SU-DHL-6 (cell line): ENCODE measurements at regions not wholly inside any gene's neighbourhood (a gene's known extent, or its start where the extent isn't known, plus 50 kb on each side); places are given as distances from the start of the nearest gene placed in this dataset.

Experiments used
- H2AFZ ChIP-seq: fragments of 200-600 bp; sonication (generic); 2 replicates; pipeline ENCODE4 v1.6.1; 2014; ENCODE audit warnings: low read depth, mild to moderate bottlenecking, moderate library complexity, mixed read lengths, antibody characterized with exemption, low read length; ENCODE audit not compliant: severe bottlenecking
- H3F3A ChIP-seq: fragments of 200-600 bp; shearing (Covaris generic); 2 replicates; pipeline ENCODE4 v1.6.0; 2016; ENCODE audit warnings: antibody characterized with exemption, mild to moderate bottlenecking; ENCODE audit not compliant: insufficient read depth
- H3K27ac ChIP-seq: fragments of 200-600 bp; sonication (generic); 2 replicates; pipeline ENCODE4 v1.5.1; 2016; ENCODE audit warnings: low read depth, mild to moderate bottlenecking, low read length, moderate library complexity, mixed read lengths
- H3K27me3 ChIP-seq: fragments of 200-600 bp; sonication (generic), shearing (Covaris generic); 2 replicates; pipeline ENCODE4 v1.6.0; 2014; ENCODE audit warnings: mild to moderate bottlenecking, low read length
- H3K36me3 ChIP-seq: fragments of 200-600 bp; sonication (generic); 2 replicates; pipeline ENCODE4 v1.6.1; 2014; ENCODE audit warnings: mild to moderate bottlenecking, low read length, mixed read lengths
- H3K4me2 ChIP-seq: fragments of 300-600, 200-600 bp; shearing (Covaris generic), sonication (generic); 2 replicates; pipeline ENCODE4 v1.6.0; 2014; ENCODE audit warnings: low read length, low read depth, mild to moderate bottlenecking; ENCODE audit not compliant: poor library complexity, severe bottlenecking
- H3K4me3 ChIP-seq: fragments of 200-600 bp; sonication (generic); 2 replicates; pipeline ENCODE4 v1.5.1; 2014; ENCODE audit warnings: antibody characterized with exemption, low read length, mild to moderate bottlenecking, mixed read lengths; ENCODE audit not compliant: insufficient read depth, poor library complexity, severe bottlenecking
- H3K79me2 ChIP-seq: fragments of 200-600 bp; sonication (generic); 2 replicates; pipeline ENCODE4 v1.6.1; 2014; ENCODE audit warnings: mild to moderate bottlenecking, low read length, moderate library complexity; ENCODE audit not compliant: insufficient read depth
- H3K9ac ChIP-seq: fragments of 200-600 bp; sonication (generic); 2 replicates; pipeline ENCODE4 v1.7.0; 2014; ENCODE audit warnings: mild to moderate bottlenecking, low read length
- H3K9me2 ChIP-seq: fragments of 200-600 bp; sonication (generic); replicated peaks from 2 replicates; pipeline ENCODE4 v1.6.1; 2014; ENCODE audit warnings: low read length; ENCODE audit not compliant: insufficient read depth
- H3K9me3 ChIP-seq: fragments of 200-600 bp; sonication (generic); 2 replicates; pipeline ENCODE4 v1.6.1; 2014; ENCODE audit warnings: low read length, mixed read lengths; ENCODE audit not compliant: insufficient read depth
- H4K20me1 ChIP-seq: fragments of 200-600 bp; sonication (generic); 2 replicates; pipeline ENCODE4 v1.6.1; 2014; ENCODE audit warnings: low read depth, mild to moderate bottlenecking, antibody characterized with exemption, low read length, moderate library complexity, mixed read lengths
- EZH2phosphoT487 ChIP-seq: fragments of 200-600 bp; sonication (generic), shearing (Covaris generic); conservative IDR thresholded peaks from 2 replicates; pipeline ENCODE4 v1.6.1; 2018; ENCODE audit warnings: mild to moderate bottlenecking, antibody characterized with exemption, low read length, moderate library complexity, mixed read lengths
- TF ChIP-seq, protein P1 (sequence below): fragments of 200-600 bp; sonication (generic); IDR thresholded peaks from one replicate; pipeline ENCODE4 v1.5.1; 2017; ENCODE audit warnings: antibody characterized with exemption, mild to moderate bottlenecking, low read length, moderate library complexity; ENCODE audit not compliant: insufficient read depth, poor library complexity, severe bottlenecking

DNA sequence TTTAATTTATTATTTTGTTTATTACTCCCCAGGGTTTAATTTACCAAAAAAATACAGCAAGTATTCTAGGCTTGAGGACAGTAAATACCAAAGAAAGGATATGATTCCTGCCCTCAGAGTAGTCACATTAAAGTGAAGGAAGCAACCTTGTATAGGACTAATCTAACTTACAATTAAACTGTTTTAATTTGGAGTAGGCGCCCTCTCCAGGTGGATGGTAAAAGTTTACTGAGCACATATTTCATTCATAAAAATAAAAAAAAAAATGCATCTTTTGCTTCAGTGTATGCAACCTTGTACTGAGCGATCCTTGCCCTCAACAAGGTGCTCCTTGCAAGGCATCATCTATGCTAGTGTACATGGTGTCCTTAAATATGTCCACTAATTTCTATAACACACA lies 72.0 kb upstream of the MAGEB16 start:
- no peaks in the 10 kb centered on the region for H3K9me3 ChIP-seq
- H3K9ac ChIP-seq, result no peak overlapping the region
- no peaks in the 10 kb centered on the region for H3K79me2 ChIP-seq
- H3K4me3 ChIP-seq, result no peak overlapping the region
- H2AFZ ChIP-seq, result no peak overlapping the region
- no peaks in the 10 kb centered on the region for H3K27me3 ChIP-seq
- H3K36me3 ChIP-seq, result no peaks in the 10 kb centered on the region
- TF ChIP-seq EZH2phosphoT487, result no peak
- TF ChIP-seq, protein P1, sequence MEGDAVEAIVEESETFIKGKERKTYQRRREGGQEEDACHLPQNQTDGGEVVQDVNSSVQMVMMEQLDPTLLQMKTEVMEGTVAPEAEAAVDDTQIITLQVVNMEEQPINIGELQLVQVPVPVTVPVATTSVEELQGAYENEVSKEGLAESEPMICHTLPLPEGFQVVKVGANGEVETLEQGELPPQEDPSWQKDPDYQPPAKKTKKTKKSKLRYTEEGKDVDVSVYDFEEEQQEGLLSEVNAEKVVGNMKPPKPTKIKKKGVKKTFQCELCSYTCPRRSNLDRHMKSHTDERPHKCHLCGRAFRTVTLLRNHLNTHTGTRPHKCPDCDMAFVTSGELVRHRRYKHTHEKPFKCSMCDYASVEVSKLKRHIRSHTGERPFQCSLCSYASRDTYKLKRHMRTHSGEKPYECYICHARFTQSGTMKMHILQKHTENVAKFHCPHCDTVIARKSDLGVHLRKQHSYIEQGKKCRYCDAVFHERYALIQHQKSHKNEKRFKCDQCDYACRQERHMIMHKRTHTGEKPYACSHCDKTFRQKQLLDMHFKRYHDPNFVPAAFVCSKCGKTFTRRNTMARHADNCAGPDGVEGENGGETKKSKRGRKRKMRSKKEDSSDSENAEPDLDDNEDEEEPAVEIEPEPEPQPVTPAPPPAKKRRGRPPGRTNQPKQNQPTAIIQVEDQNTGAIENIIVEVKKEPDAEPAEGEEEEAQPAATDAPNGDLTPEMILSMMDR, result no peak
- no peaks in the 10 kb centered on the region for H4K20me1 ChIP-seq
- no peaks in the 10 kb centered on the region for H3K9me2 ChIP-seq
- no peak overlapping the region for H3K27ac ChIP-seq
- no peak overlapping the region for H3K4me2 ChIP-seq
- H3F3A ChIP-seq, result no peaks in the 10 kb centered on the region

DNA sequence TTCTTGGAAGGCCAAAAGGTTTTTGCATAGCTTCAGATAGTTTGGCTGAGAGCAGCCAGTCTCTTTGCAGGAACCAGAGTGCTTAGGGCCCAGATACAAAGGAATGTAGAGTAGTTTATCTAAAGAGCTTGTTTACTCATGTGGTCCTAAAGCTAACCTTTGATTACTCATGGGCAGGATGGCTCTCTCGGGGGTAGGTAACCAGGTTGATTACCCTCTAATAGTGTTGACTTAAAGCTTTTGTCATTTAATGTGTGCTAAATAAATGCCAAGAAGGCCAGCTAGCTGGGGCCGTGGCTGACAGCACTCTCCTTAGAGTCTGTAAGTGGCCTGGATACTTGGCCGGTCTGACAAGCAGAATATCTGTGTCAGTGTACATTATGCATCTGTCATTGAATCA lies 69.7 kb upstream of the MAGEB16 start:
- H3K36me3 ChIP-seq, result no peaks in the 10 kb centered on the region
- H3K79me2 ChIP-seq, result no peaks in the 10 kb centered on the region
- H3K9me2 ChIP-seq, result no peaks in the 10 kb centered on the region
- no peaks in the 10 kb centered on the region for H4K20me1 ChIP-seq
- no peaks in the 10 kb centered on the region for H3K9me3 ChIP-seq
- no peak overlapping the region for H3K9ac ChIP-seq
- no peak overlapping the region for H3K4me3 ChIP-seq
- no peak overlapping the region for H2AFZ ChIP-seq
- no peak overlapping the region for H3K4me2 ChIP-seq
- H3K27me3 ChIP-seq, result no peaks in the 10 kb centered on the region
- no peak overlapping the region for H3K27ac ChIP-seq
- no peak for TF ChIP-seq EZH2phosphoT487
- TF ChIP-seq, protein P1, result no peak
- H3F3A ChIP-seq, result no peaks in the 10 kb centered on the region

DNA sequence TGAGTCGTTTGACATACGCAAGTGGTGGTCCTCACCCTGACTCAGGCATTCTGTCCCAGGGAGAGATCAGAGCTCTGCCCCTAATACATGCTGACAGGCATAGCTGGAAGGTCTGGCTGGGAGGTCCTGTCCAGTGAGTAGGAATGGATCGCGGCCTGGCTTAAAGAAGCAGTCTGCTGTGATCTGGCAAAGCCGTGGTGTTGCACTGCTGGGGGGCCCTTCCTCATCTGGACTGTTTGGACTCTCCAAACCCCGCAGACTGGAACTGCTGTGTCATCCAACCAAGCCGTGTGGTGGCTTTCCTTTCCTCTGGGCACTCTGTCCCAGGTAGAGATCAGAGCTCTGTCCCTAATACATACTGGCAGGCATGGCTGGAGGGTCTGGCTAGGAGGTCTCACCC lies 64.3 kb upstream of the MAGEB16 start:
- no peak overlapping the region for H3K4me2 ChIP-seq
- H4K20me1 ChIP-seq, result no peaks in the 10 kb centered on the region
- no peak overlapping the region for H3K4me3 ChIP-seq
- H3K36me3 ChIP-seq, result no peaks in the 10 kb centered on the region
- H3K9me3 ChIP-seq, result no peaks in the 10 kb centered on the region
- no peaks in the 10 kb centered on the region for H3K79me2 ChIP-seq
- H3K9ac ChIP-seq, result no peak overlapping the region
- TF ChIP-seq EZH2phosphoT487, result no peak
- TF ChIP-seq, protein P1, result no peak
- no peak overlapping the region for H3K27ac ChIP-seq
- no peaks in the 10 kb centered on the region for H3F3A ChIP-seq
- no peaks in the 10 kb centered on the region for H3K9me2 ChIP-seq
- no peaks in the 10 kb centered on the region for H3K27me3 ChIP-seq
- H2AFZ ChIP-seq, result no peak overlapping the region

DNA sequence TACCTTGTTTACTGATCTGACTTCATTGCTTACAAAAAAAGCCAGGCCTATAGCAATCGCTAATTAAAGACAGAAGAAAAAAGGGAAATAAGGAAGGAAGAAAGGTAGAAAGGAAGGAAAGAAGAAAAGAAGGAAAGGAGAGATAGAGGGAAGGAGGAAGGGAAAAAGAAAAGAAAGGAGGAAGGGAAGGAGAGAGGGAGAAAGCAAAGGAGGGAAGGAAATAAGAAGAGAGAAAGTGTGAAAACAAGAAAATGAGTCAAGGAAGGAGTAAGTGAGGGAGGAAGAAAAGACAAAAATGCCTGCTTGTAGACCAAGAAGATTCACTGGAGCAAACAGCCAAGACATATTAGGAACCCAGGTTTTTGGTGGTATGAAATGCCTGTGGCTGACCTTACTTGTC lies 57.0 kb upstream of the MAGEB16 start:
- Histone ChIP-seq H2AFZ (no peak overlapping the region), H3K4me2 (no peak overlapping the region)
- no peak for TF ChIP-seq EZH2phosphoT487
- TF ChIP-seq, protein P1, result no peak

More for the DNA sequence above, 57.0 kb upstream of the MAGEB16 start:
- Histone ChIP-seq H3K9me2 (no peaks in the 10 kb centered on the region), H3K4me3 (no peak overlapping the region), H3K36me3 (no peaks in the 10 kb centered on the region), H3K79me2 (no peaks in the 10 kb centered on the region), H3K9ac (no peak overlapping the region), H3K9me3 (no peaks in the 10 kb centered on the region), H3F3A (no peaks in the 10 kb centered on the region), H3K27ac (no peak overlapping the region), H4K20me1 (no peaks in the 10 kb centered on the region), H3K27me3 (no peaks in the 10 kb centered on the region)
